ENCODE measurements at regions not wholly inside any gene's neighbourhood (a gene's known extent, or its start where the extent isn't known, plus 50 kb on each side); places are given as distances from the start of the nearest gene placed in this dataset.

DNA sequence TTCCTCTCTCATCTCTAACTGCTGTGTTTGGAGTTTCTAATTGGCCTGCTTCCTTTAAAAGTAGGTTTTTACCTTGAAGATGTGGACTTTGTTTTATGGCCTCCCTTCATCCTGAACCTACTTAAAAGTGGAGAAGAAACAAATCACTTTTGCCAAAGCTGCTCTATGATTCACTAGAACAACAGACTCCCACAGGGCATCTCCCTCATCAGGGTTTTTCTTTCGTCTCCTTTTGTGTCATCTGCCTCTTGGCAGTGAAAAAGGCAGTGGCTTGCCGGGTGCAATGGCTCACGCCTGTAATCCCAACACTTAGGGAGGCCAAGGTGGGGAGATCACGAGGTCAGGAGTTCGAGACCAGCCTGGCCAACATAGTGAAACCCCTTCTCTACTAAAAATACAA, 186.6 kb upstream of the MTNR1B start:
- Histone ChIP-seq H3K14ac (ENCODE audit: insufficient read length) (no peak overlapping the region), H4K8ac (ENCODE audit: extremely low read depth, insufficient read depth, low read length) (no peak overlapping the region), H3K79me1 (ENCODE audit: low read depth, low read length) (no peaks in the 10 kb centered on the region), H2BK12ac (ENCODE audit: low read depth, low read length) (no peak overlapping the region), H2BK120ac (replicated peaks; ENCODE audit: low read depth, low read length) (no peak overlapping the region), H3K4ac (replicated peaks; ENCODE audit: insufficient read length, low read depth, low read length) (no peak overlapping the region), H3K27ac (ENCODE audit: low read depth, low read length) (no peak overlapping the region), H4K5ac (ENCODE audit: insufficient read length, low read depth, low read length) (no peak overlapping the region), H3K36me3 (ENCODE audit: control insufficient read depth in 2 of 4, insufficient read depth in 4 of 4, low read length in 3 of 4) (no peaks in the 10 kb centered on the region), H3K23me2 (ENCODE audit: low read depth, low read length) (no peaks in the 10 kb centered on the region), H3K4me2 (ENCODE audit: insufficient read depth in 1 of 2, low read depth in 2 of 2, low read length in 2 of 2) (no peak overlapping the region), H3K9ac (replicated peaks in 1 of 4; ENCODE audit: extremely low read depth in 1 of 4, low read depth in 3 of 4, low read length in 3 of 4) (no peak overlapping the region), H3K9me3 (ENCODE audit: insufficient read depth in 2 of 2, low read depth in 1 of 2, low read length in 1 of 2) (no peaks in the 10 kb centered on the region), H3K27me3 (replicated peaks in 1 of 4; ENCODE audit: control insufficient read depth in 3 of 4, extremely low read depth in 1 of 4, insufficient read depth in 3 of 4, low read length in 3 of 4) (no peaks in the 10 kb centered on the region), H2AK5ac (ENCODE audit: low read depth, low read length) (no peak overlapping the region), H3K4me3 (ENCODE audit: extremely low read depth in 1 of 4, insufficient read depth in 2 of 4, low read depth in 3 of 4, low read length in 4 of 4) (no peak overlapping the region), H2BK15ac (ENCODE audit: low read length) (no peak overlapping the region), H2AFZ (ENCODE audit: low read length) (no peak overlapping the region), H3K18ac (ENCODE audit: extremely low read depth, low read length) (no peak overlapping the region), H2BK5ac (ENCODE audit: low read depth, low read length) (no peak overlapping the region), H3K79me2 (ENCODE audit: control insufficient read depth in 1 of 2, insufficient read depth in 2 of 2, low read length in 2 of 2) (no peaks in the 10 kb centered on the region), H4K91ac (replicated peaks; ENCODE audit: insufficient read length, low read length) (no peak overlapping the region), H4K20me1 (replicated peaks in 1 of 2; ENCODE audit: control insufficient read depth in 1 of 2, insufficient read depth in 2 of 2, low read length in 2 of 2) (no peaks in the 10 kb centered on the region), H2BK20ac (ENCODE audit: low read length) (no peak overlapping the region), H3K23ac (ENCODE audit: insufficient read length) (no peak overlapping the region), H3K56ac (replicated peaks; ENCODE audit: insufficient read length, low read depth, low read length) (no peak overlapping the region), H3K4me1 (replicated peaks in 1 of 4; ENCODE audit: control insufficient read depth in 3 of 4, insufficient read depth in 4 of 4, low read length in 3 of 4) (peaks cover 0 to 9% (median 3%) of the 10 kb centered on the region in 4 experiments; a peak in 3 of 7 replicates)
- CTCF ChIA-PET (ENCODE audit: partially characterized antibody): interaction anchor here (1.6 to 2.0 kb wide), 2 partner anchors 24 to 79 kb away, joined by 4 to 5 read pairs; no protein-coding TSS in a partner anchor
- TF ChIP-seq SP2 (IDR thresholded peaks at IDR 0.05; ENCODE audit: low read length): no peak
- 91% methylated on average over 5 of the region's 5 CpGs; no CpG with 5 or more reads in 1 of the 2 experiments for WGBS, 2 experiments (ENCODE audit: extremely low coverage in 1 of 2, insufficient coverage in 1 of 2, insufficient read length in 1 of 2, insufficient replicate concordance in 2 of 2, low coverage in 1 of 2, low lambda C conversion rate in 2 of 2, missing lambda C conversion rate in 1 of 2)
- no peak for DNase-seq (ENCODE audit: low read depth in 1 of 2, low spot score in 2 of 2)
- POLR2A ChIA-PET (ENCODE audit: partially characterized antibody): no interaction called here
- FAIRE-seq: no peak
